ENCODE measurements at regions not wholly inside any gene's neighbourhood (a gene's known extent, or its start where the extent isn't known, plus 50 kb on each side); places are given as distances from the start of the nearest gene placed in this dataset.

DNA sequence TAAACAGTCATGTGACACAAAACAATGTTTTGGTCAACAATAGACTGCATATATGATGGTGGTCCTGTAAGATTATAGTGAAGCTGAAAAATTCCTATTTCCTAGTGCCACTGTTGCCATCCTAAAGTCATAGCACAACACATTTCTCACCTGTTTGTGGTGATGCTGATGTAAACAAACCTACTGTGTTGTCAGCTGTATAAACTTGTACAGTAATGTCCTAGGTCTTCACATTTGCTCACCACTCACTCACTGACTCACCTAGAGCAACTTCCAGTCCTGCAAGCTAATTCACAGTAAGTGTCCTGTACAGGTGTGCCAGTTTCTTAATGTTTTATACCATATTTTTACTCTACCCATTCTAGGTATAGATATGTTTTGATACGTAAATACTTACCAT, 326.1 kb upstream of the USP24 start:
- TF ChIP-seq EZH2 (IDR thresholded peaks at IDR 0.05; ENCODE audit: insufficient read depth, poor library complexity, severe bottlenecking), result no peak
- no peak for TF ChIP-seq EZH2phosphoT487 (IDR thresholded peaks at IDR 0.05; ENCODE audit: insufficient read depth, low read depth)

DNA sequence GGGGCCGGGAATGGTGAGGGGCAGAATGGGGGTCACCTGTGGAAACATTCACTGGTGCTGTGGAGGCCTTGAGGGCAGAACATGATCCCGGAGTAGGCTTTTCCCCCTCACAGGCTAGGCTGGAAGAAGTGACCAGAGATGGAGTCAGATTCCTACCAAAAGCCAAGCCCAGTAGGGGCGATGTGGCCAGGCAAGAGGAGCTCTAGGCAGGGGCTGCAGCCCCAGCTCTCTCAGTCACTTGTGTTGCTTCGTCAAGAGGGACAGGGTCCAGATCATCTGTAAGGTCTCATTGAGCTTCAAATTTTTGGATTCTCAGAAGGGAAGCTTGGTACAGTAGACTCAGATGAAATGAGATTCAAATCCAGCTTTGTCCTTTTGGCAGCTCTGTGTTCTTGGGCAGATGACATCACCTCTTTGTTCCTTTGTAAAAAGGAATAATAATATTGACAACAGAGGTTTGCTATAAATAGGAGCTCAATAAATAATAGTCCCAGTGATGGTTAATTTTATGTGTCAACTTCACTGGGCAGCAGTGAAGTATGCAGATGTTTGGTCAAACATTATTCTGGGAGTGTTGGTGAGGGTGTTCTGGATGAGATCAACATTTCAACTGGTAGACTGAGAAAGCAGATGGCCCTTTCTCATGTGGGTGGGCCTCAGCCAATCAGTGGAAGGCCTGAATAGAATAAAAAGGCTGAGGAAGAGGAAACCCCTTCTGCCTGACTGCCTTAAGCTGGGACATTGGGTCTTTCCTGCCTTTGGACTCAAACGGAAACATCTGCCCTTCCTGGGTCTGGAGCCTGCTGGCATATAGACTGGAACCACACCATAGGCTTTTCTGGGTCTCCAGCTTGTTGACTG, 324.7 kb upstream of the USP24 start:
- H3K9ac ChIP-seq, result no peak overlapping the region
- no peak for DNase-seq
- no peak overlapping the region for H3K4me2 ChIP-seq (ENCODE audit: unreplicated experiment)
- in situ Hi-C loops (cut with MboI), result no loop called here
- H4K20me1 ChIP-seq (ENCODE audit: insufficient read depth), result no peaks in the 10 kb centered on the region
- H3F3A ChIP-seq (ENCODE audit: insufficient read depth), result peaks cover 6% of the 10 kb centered on the region; the same call in 1 of the 2 replicates
- H3K4me1 ChIP-seq (ENCODE audit: insufficient read depth), result peaks cover 10% of the 10 kb centered on the region
- H2AFZ ChIP-seq, result no peak overlapping the region
- no peak overlapping the region for H3K27ac ChIP-seq
- TF ChIP-seq EZH2 (IDR thresholded peaks at IDR 0.05; ENCODE audit: insufficient read depth, poor library complexity, severe bottlenecking), result no peak
- no peak for TF ChIP-seq EZH2phosphoT487 (IDR thresholded peaks at IDR 0.05; ENCODE audit: insufficient read depth, low read depth)
- H3K4me3 ChIP-seq, result no peak overlapping the region
- H3K9me2 ChIP-seq (ENCODE audit: insufficient read depth), result no peaks in the 10 kb centered on the region
- 38 to 49% methylated on average over 5 of the region's 5 CpGs for whole genome bisulfite sequencing, 2 experiments (ENCODE audit: low coverage in 1 of 2, low lambda C conversion rate in 2 of 2, missing lambda C conversion rate in 2 of 2)
- no peaks in the 10 kb centered on the region for H3K9me3 ChIP-seq (ENCODE audit: low read depth)
- H3K79me2 ChIP-seq (ENCODE audit: insufficient read depth), result no peaks in the 10 kb centered on the region
- H3K36me3 ChIP-seq (ENCODE audit: low read depth), result no peaks in the 10 kb centered on the region
- no peaks in the 10 kb centered on the region for H3K27me3 ChIP-seq (replicated peaks; ENCODE audit: insufficient read depth)

More for the DNA sequence above, 326.1 kb upstream of the USP24 start:
- H3K4me3 ChIP-seq, result no peak overlapping the region
- H3K27me3 ChIP-seq (replicated peaks; ENCODE audit: insufficient read depth), result no peaks in the 10 kb centered on the region
- DNase-seq, result no peak
- 97 to 100% methylated on average over 1 of the region's 1 CpG for WGBS, 2 experiments (ENCODE audit: low coverage in 1 of 2, low lambda C conversion rate in 2 of 2, missing lambda C conversion rate in 2 of 2)
- peaks cover 10% of the 10 kb centered on the region for H3K4me1 ChIP-seq (ENCODE audit: insufficient read depth)
- no peak overlapping the region for H3K27ac ChIP-seq
- H4K20me1 ChIP-seq (ENCODE audit: insufficient read depth), result no peaks in the 10 kb centered on the region
- no peak overlapping the region for H3K4me2 ChIP-seq (ENCODE audit: unreplicated experiment)
- H3K79me2 ChIP-seq (ENCODE audit: insufficient read depth), result no peaks in the 10 kb centered on the region
- no peaks in the 10 kb centered on the region for H3K9me3 ChIP-seq (ENCODE audit: low read depth)
- no peaks in the 10 kb centered on the region for H3K36me3 ChIP-seq (ENCODE audit: low read depth)
- in situ Hi-C loops (cut with MboI), result no loop called here
- no peak overlapping the region for H2AFZ ChIP-seq
- peaks cover 6% of the 10 kb centered on the region; the same call in 1 of the 2 replicates for H3F3A ChIP-seq (ENCODE audit: insufficient read depth)
- H3K9ac ChIP-seq, result no peak overlapping the region
- no peaks in the 10 kb centered on the region for H3K9me2 ChIP-seq (ENCODE audit: insufficient read depth)

DNA sequence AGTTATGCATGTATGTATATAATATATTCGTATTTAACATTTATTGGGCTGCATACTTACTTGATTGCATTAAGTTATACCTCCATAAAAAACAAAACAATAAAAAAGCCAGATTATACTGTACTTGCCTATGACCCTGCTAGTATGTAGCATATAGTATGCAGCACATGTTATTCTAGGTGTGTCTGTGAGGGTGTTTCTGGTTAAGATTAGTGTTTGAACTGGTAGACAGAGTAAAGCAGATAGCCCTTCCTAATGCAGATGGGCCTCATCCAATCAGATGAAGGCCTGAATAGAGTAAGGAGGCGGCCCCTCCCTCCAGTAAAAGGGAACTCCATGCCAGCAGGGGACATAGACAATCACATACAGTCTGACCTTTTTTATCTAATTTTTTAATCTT, 323.3 kb upstream of the USP24 start:
- no peaks in the 10 kb centered on the region for H3K36me3 ChIP-seq (ENCODE audit: low read depth)
- H3K4me1 ChIP-seq (ENCODE audit: insufficient read depth), result peaks cover 10% of the 10 kb centered on the region
- H3K4me3 ChIP-seq, result no peak overlapping the region
- 78 to 93% methylated on average over 2 of the region's 2 CpGs for WGBS, 2 experiments (ENCODE audit: low coverage in 1 of 2, low lambda C conversion rate in 2 of 2, missing lambda C conversion rate in 2 of 2)
- no peak for DNase-seq
- H3F3A ChIP-seq (ENCODE audit: insufficient read depth), result peaks cover 4% of the 10 kb centered on the region; the same call in 1 of the 2 replicates
- in situ Hi-C loops (cut with MboI), result no loop called here
- no peaks in the 10 kb centered on the region for H3K9me3 ChIP-seq (ENCODE audit: low read depth)
- H3K27me3 ChIP-seq (replicated peaks; ENCODE audit: insufficient read depth), result no peaks in the 10 kb centered on the region
- no peak overlapping the region for H3K4me2 ChIP-seq (ENCODE audit: unreplicated experiment)
- no peak for TF ChIP-seq EZH2 (IDR thresholded peaks at IDR 0.05; ENCODE audit: insufficient read depth, poor library complexity, severe bottlenecking)
- TF ChIP-seq EZH2phosphoT487 (IDR thresholded peaks at IDR 0.05; ENCODE audit: insufficient read depth, low read depth), result no peak
- H3K79me2 ChIP-seq (ENCODE audit: insufficient read depth), result no peaks in the 10 kb centered on the region
- H3K9ac ChIP-seq, result no peak overlapping the region
- no peak overlapping the region for H2AFZ ChIP-seq
- no peaks in the 10 kb centered on the region for H3K9me2 ChIP-seq (ENCODE audit: insufficient read depth)
- H3K27ac ChIP-seq, result no peak overlapping the region
- H4K20me1 ChIP-seq (ENCODE audit: insufficient read depth), result no peaks in the 10 kb centered on the region

DNA sequence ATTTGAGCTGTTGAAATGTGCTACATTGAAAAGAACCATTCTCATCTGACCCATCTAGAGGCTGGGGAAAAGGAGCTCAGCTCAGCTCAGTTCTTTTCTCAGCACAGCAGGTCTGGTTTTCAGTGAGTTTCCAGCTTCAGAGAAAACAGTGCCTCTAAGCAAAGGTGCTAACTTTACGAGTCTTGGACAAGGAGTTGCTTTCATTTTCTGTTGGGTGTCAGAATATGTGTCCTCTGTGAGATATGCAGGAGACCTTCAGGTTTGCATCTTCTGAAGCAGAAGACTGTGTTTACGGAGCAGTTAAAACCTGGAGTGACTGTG, 321.3 kb upstream of the USP24 start:
- Histone ChIP-seq H3K79me2 (ENCODE audit: insufficient read depth) (no peaks in the 10 kb centered on the region), H3K27me3 (replicated peaks; ENCODE audit: insufficient read depth) (no peaks in the 10 kb centered on the region), H3K9me3 (ENCODE audit: low read depth) (no peaks in the 10 kb centered on the region), H3K9ac (peak overlapping the region; percentile 19; the same call in 1 of the 2 replicates), H3K36me3 (ENCODE audit: low read depth) (no peaks in the 10 kb centered on the region), H3K27ac (no peak overlapping the region), H3K4me1 (ENCODE audit: insufficient read depth) (peaks cover 6% of the 10 kb centered on the region; the same call in 1 of the 2 replicates), H3F3A (ENCODE audit: insufficient read depth) (no peaks in the 10 kb centered on the region), H3K4me2 (ENCODE audit: unreplicated experiment) (peak overlapping the region; percentile 68), H2AFZ (peak overlapping the region; percentile 76), H4K20me1 (ENCODE audit: insufficient read depth) (no peaks in the 10 kb centered on the region), H3K4me3 (peak overlapping the region; percentile 41), H3K9me2 (ENCODE audit: insufficient read depth) (no peaks in the 10 kb centered on the region)
- peak; percentile 14 for DNase-seq
- 31 to 40% methylated on average over 2 of the region's 2 CpGs for WGBS, 2 experiments (ENCODE audit: low coverage in 1 of 2, low lambda C conversion rate in 2 of 2, missing lambda C conversion rate in 2 of 2)
- no peak for TF ChIP-seq EZH2 (IDR thresholded peaks at IDR 0.05; ENCODE audit: insufficient read depth, poor library complexity, severe bottlenecking)
- TF ChIP-seq EZH2phosphoT487 (IDR thresholded peaks at IDR 0.05; ENCODE audit: insufficient read depth, low read depth), result no peak
- in situ Hi-C loops (cut with MboI), result no loop called here
